ENCODE measurements at regions not wholly inside any gene's neighbourhood (a gene's known extent, or its start where the extent isn't known, plus 50 kb on each side); places are given as distances from the start of the nearest gene placed in this dataset.

- Histone ChIP-seq H4K20me1 (ENCODE audit: low read depth, low read length) (no peaks in the 10 kb centered on the region), H3K79me2 (ENCODE audit: insufficient read depth, low read length) (no peaks in the 10 kb centered on the region), H3K27ac (ENCODE audit: low read depth, low read length) (no peak overlapping the region), H2AFZ (ENCODE audit: low read depth, low read length, severe bottlenecking) (no peak overlapping the region), H3K36me3 (ENCODE audit: low read length) (no peaks in the 10 kb centered on the region), H3K9me2 (replicated peaks; ENCODE audit: insufficient read depth, low read length) (no peaks in the 10 kb centered on the region; the same call in 1 of the 2 replicates), H3K4me3 (ENCODE audit: insufficient read depth, low read length, poor library complexity, severe bottlenecking) (no peak overlapping the region), H3K9me3 (ENCODE audit: insufficient read depth, low read length) (no peaks in the 10 kb centered on the region), H3K4me2 (ENCODE audit: low read depth, low read length, poor library complexity, severe bottlenecking) (no peak overlapping the region), H3K27me3 (ENCODE audit: low read length) (no peaks in the 10 kb centered on the region), H3K9ac (ENCODE audit: low read length) (no peak overlapping the region), H3F3A (ENCODE audit: insufficient read depth) (no peaks in the 10 kb centered on the region)
- TF ChIP-seq EZH2phosphoT487 (conservative IDR thresholded peaks at IDR 0.05; ENCODE audit: low read length) (no peak), CTCF (IDR thresholded peaks at IDR 0.05; ENCODE audit: insufficient read depth, low read length, poor library complexity, severe bottlenecking) (no peak)
Observed at GRCh38 chr5:67813877-67814539, 401.5 kb upstream of the PIK3R1 start.

GRCh38 chr5:67809589-67809988, 406.0 kb upstream of the PIK3R1 start:
- H3K27me3 ChIP-seq (ENCODE audit: low read length): no peaks in the 10 kb centered on the region
- TF ChIP-seq EZH2phosphoT487 (conservative IDR thresholded peaks at IDR 0.05; ENCODE audit: low read length) (no peak), CTCF (IDR thresholded peaks at IDR 0.05; ENCODE audit: insufficient read depth, low read length, poor library complexity, severe bottlenecking) (no peak)
- no peaks in the 10 kb centered on the region for H3K79me2 ChIP-seq (ENCODE audit: insufficient read depth, low read length)
- H2AFZ ChIP-seq (ENCODE audit: low read depth, low read length, severe bottlenecking): no peak overlapping the region
- no peak overlapping the region for H3K27ac ChIP-seq (ENCODE audit: low read depth, low read length)
- H3K36me3 ChIP-seq (ENCODE audit: low read length): no peaks in the 10 kb centered on the region
- no peaks in the 10 kb centered on the region for H4K20me1 ChIP-seq (ENCODE audit: low read depth, low read length)
- H3K4me3 ChIP-seq (ENCODE audit: insufficient read depth, low read length, poor library complexity, severe bottlenecking): no peak overlapping the region
- no peak overlapping the region for H3K9ac ChIP-seq (ENCODE audit: low read length)
- H3K9me3 ChIP-seq (ENCODE audit: insufficient read depth, low read length): no peaks in the 10 kb centered on the region
- H3F3A ChIP-seq (ENCODE audit: insufficient read depth): no peaks in the 10 kb centered on the region
- no peak overlapping the region for H3K4me2 ChIP-seq (ENCODE audit: low read depth, low read length, poor library complexity, severe bottlenecking)
- H3K9me2 ChIP-seq (replicated peaks; ENCODE audit: insufficient read depth, low read length): no peaks in the 10 kb centered on the region

GRCh38 chr5:67808340-67808739, 407.2 kb upstream of the PIK3R1 start:
- no peaks in the 10 kb centered on the region for H3K9me3 ChIP-seq (ENCODE audit: insufficient read depth, low read length)
- no peaks in the 10 kb centered on the region for H4K20me1 ChIP-seq (ENCODE audit: low read depth, low read length)
- H3K36me3 ChIP-seq (ENCODE audit: low read length): no peaks in the 10 kb centered on the region
- TF ChIP-seq CTCF (IDR thresholded peaks at IDR 0.05; ENCODE audit: insufficient read depth, low read length, poor library complexity, severe bottlenecking) (no peak), EZH2phosphoT487 (conservative IDR thresholded peaks at IDR 0.05; ENCODE audit: low read length) (no peak)
- H3K79me2 ChIP-seq (ENCODE audit: insufficient read depth, low read length): no peaks in the 10 kb centered on the region
- no peaks in the 10 kb centered on the region for H3F3A ChIP-seq (ENCODE audit: insufficient read depth)
- no peak overlapping the region for H3K9ac ChIP-seq (ENCODE audit: low read length)
- no peak overlapping the region for H3K4me3 ChIP-seq (ENCODE audit: insufficient read depth, low read length, poor library complexity, severe bottlenecking)
- no peak overlapping the region for H2AFZ ChIP-seq (ENCODE audit: low read depth, low read length, severe bottlenecking)
- H3K27me3 ChIP-seq (ENCODE audit: low read length): no peaks in the 10 kb centered on the region
- no peak overlapping the region for H3K27ac ChIP-seq (ENCODE audit: low read depth, low read length)
- no peaks in the 10 kb centered on the region for H3K9me2 ChIP-seq (replicated peaks; ENCODE audit: insufficient read depth, low read length)
- no peak overlapping the region for H3K4me2 ChIP-seq (ENCODE audit: low read depth, low read length, poor library complexity, severe bottlenecking)
